HG03439 (cell line): ENCODE measurements at regions not wholly inside any gene's neighbourhood (a gene's known extent, or its start where the extent isn't known, plus 50 kb on each side); places are given as distances from the start of the nearest gene placed in this dataset.
A peak's percentile ranks its signal among the peaks of the same experiment; 100 is the strongest.

Source experiments
- ATAC-seq: cut with Tn5 transposase; IDR thresholded peaks from one replicate; pipeline ENCODE4 v1.9.1; 2021; ENCODE audit warnings: mild to moderate bottlenecking, moderate library complexity; ENCODE audit not compliant: unreplicated experiment

GRCh38 chr11:59302991-59303390, 55.7 kb upstream of the OR5AN1 start:
- no peak for ATAC-seq

GRCh38 chr11:59295435-59295834, 63.3 kb upstream of the OR5AN1 start:
- ATAC-seq = no peak

GRCh38 chr11:59292611-59293010, 66.1 kb upstream of the OR5AN1 start:
- ATAC-seq = no peak

- ATAC-seq = no peak
Measured at GRCh38 chr11:59291228-59291627, 67.5 kb upstream of the OR5AN1 start.

DNA sequence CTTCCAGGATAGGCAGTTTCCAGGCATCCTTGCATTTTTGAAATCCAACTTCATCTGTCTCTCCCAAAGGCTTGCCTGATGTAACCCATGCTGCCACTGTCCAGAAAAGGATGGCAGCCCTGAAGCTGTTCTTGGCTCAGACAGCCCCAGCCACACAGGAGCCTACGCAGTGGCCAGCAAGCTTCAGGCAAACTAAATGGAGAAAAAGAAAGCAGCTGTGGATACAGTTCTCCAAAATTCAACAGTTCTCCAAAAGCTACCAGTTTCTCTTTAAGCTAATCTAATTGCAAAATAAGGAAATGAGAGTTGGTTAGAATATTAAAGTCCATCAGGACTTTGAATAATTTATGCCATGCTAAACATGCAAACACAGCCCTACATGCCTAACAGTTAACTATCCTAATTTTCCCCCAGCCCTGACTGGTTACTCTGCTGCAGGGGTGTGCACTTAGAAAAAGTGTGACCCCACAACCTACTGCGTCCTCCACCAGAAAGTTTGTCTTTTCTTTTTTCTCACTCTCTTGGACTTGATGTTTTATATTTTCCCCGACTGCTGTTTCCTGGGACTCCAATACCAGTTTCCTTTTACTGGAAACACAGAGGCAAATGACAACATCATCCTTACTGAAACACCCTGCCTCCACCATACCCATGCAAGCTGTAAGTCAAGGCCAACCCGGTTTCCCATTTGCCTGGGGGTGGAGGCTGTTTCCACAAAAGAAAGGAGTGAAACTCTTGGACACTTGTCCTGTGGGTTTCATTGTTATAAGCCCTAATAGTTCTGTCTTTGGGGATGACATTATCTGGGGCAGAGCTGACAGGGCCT, 69.1 kb upstream of the OR5AN1 start:
- no peak for ATAC-seq

GRCh38 chr11:59285716-59286260, 72.9 kb upstream of the OR5AN1 start:
- no peak for ATAC-seq

DNA sequence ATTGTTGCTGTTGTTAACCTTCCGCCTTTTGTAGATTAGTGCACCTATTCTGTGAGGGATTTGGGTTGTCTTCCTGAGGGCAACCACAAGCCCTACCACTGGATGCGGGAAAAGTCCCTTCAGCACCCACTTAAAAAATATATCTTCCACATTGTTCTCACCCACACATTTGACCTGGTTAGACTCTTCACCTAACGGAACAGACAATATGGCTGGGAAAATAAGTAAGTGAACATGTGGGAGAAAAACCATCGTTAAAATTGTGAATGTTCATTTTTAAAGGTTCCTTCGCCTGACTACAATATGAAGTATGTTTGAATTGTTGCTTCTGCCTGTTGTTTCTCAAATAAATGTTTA, 72.0 kb upstream of the MPEG1 start:
- ATAC-seq = peak; percentile 8

DNA sequence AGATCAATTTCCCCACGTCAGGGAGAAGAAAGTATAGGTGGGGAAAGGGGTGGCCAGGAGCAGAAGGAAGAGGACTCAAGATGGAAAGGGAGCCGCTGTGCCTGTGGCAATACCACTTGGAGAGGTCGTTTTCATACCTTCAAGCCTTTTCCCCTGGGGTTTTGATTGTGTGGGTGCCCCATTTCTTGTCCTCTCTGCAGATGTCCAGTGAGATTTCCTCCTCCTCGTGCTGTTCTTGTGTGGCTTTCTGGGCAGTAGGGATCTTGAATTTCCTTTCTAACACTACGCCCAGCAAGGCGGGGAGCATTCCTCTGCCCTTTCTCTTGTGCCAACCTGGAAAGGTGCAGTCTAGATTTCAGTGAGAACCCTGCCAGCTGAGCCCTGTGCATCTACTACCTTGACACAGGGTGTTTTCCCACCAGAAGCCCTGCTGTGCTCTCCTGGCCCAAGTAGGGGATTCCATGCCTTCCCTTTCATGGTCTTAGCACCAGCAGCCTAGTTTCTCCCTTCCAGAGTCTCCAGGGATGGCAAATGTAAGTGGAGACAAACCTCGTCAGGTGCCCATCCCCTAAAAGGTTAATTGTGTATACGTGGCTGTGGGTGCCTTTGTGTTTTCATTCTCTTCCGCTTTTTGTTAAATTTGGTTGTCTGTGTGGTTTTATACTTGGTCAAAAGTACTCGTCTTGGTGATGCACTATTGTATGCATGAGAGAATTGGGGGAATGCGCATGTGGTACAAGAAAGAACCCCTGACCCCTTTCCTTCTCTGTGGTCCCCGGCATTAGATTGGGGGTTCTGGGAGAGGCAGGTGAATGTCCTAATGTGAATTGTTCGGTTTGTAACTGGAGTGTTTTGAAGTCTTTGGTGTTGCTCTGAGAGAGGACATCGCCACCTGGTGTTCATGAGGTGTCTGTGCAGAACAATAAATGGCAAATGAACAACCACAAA, 71.4 kb upstream of the MPEG1 start:
- peak; percentile 84 for ATAC-seq

DNA sequence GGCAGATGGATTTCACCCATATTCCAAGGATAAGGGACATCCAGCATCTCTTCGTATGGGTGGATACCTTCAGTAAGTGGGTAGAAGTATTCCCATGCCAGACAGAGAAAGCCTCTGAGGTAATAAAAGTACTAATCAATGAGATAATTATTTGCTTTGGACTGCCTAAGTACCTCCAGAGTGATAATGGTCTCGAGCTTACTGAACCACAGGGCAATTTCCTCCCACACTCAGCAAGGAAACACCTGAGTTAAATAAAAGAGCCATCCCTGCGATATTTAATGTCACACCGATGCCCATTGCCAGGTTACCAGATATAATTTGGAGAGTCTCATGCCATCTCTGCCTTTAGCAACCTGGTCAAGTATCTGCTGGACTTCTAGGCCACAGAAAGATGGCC, 70.6 kb upstream of the MPEG1 start:
- ATAC-seq = no peak

DNA sequence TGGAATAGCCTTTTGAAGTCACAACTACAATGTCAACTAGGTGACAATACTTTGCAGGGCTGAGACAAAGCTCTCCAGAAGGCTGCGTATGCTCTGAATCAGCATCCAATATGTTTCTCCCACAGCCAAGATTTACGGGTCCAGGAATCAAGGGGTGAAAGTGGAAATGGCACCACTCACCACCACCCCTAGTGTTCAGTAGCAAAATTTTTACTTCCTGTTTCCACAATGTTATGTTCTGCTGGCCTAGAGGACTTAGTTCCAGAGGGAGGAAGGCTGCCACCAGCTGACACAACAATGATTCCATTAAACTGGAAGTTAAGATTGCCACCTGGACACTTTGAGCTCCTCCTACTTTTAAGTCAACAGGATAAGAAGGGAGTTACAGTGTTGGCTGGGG, 68.5 kb upstream of the MPEG1 start:
- ATAC-seq = no peak

GRCh38 chr11:59273373-59273841, 60.7 kb upstream of the MPEG1 start:
- peak; percentile 85 for ATAC-seq

- no peak for ATAC-seq
Measured at GRCh38 chr11:59272771-59273372, 60.1 kb upstream of the MPEG1 start.

DNA sequence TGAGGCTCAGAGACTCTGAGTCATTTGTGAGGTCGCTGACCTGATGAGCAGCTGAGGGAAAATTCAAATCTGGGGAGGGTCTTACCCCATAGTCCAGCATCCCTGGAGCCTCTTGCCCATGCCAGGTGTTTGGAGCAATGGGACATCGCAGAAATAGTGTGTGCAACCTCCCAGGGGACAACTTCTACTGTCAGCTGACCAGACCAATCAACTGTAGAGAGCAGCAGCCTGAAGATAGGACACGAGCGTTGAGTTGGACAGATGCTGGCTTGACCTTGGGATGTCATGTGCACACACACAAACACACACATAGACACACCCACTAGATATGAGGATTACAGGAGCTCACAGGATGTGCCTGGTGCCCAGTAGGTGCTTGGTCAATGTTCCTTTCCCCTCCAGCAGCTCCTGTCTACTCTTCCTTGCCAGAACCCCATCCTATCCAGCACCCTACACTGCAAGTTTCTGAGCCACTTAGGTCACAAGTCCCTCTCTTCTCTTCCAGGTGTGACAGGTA, 59.1 kb upstream of the MPEG1 start:
- ATAC-seq = no peak

DNA sequence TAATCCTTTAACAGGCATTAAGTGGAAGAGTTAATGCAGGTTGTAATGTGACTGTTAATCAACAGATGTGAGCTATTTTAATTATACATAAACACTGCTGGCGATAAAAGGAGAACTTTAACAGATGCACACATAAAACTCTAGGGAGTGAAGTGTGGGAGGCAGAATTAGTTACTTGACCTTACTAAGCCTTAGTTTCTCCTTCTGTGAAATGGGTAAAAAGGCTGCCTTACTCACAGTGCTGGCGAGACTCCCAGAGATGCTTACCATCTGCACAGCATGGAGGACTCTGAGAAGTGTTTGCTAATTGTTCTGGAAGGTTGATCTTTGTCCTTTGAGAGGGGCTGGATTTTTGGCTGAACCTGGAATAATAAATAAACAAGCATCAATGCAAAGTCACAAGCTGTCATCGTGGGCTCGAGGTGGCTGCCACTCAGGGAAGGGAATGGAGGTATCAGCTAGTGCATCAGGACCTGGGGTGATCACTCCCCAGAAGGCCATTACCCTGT, 58.6 kb upstream of the MPEG1 start:
- no peak for ATAC-seq

DNA sequence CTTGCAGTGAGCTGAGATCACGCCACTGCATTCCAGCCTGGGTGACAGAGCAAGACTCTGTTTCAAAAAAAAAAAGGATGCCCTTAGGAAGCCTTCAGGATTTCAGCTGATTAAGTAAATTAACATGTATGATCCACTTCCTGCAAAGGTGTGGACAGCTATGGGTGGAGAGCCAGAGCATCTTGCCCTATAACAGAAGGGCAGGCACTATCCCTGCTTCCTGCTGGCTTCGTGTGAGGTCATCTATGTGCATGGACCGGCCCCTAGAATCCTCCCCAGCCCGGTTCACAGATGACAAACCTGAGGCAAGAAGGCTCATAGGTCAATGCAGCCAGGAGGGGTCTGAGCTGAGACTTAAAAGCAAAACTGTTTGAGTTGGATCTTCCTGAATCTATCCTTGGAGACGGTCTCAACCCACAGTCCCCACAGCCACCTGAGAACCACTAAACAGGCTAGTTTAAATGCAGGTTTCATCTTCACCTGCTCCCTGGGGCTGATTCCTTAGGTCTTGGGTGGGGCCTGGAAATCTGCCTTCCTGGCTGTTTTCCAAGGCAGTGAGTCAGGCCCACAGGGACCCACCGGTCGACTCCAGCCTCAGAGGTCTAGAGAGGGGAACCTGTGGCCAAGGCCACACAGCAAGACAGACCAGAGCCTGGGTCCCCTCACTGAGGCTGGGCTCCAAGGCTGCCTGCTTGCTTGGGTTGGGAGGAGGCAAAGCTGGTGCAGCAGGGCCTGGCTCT, 55.2 kb upstream of the MPEG1 start:
- ATAC-seq = no peak

DNA sequence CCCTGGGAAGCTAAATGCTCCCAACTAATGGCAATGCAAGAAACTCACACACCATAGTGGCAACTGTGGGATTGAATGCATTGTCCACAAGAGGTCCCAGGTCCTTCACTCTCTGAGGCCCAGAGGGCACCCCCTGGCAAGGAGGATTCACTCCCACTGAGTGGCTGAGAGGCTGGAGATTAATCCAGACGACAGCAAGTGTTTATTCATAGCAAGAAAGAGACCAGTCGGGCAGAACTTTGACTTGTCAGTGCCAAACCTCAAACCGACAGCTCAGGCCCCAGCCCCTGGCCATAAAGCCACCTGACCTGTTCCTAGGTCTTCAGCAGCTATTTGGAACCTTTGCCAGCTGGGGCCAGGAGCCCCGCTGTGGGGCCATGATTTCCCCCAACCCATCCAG, 54.5 kb upstream of the MPEG1 start:
- ATAC-seq = peak; percentile 61

- no peak for ATAC-seq
Measured at GRCh38 chr11:59266491-59266890, 53.8 kb upstream of the MPEG1 start.

- no peak for ATAC-seq
Measured at GRCh38 chr11:59265735-59266134, 53.0 kb upstream of the MPEG1 start.

GRCh38 chr11:59264736-59265135, 52.0 kb upstream of the MPEG1 start:
- ATAC-seq = no peak
